K562 (cell line): ENCODE measurements at regions not wholly inside any gene's neighbourhood (a gene's known extent, or its start where the extent isn't known, plus 50 kb on each side); places are given as distances from the start of the nearest gene placed in this dataset.

Experiments
- ATAC-seq: fragments of 200-7000 bp; cut with Tn5 transposase; 3 replicates; pipeline ENCODE4 v1.9.1; 2020; ENCODE audit warnings: moderate library complexity
- BruUV-seq: library from RNA; stranded (reverse); fragments of 400-500 nt; replicated peaks from 2 replicates; lab custom pipeline; 2021; lab: Mats Ljungman, UMichigan
- CTCF ChIA-PET: fragments of 300-600 bp; formaldehyde crosslinking; extraction: SDS; loops from one replicate; lab custom pipeline; 2021; ENCODE audit warnings: low intra/inter-chr PET ratio; lab: Yijun Ruan, JAX
- POLR2A ChIA-PET: fragments of 300-600, 350-650 bp; sonication (Branson Sonifier 250); formaldehyde crosslinking; extraction: SDS; loops from one replicate; lab custom pipeline; 2021; ENCODE audit warnings: antibody characterized with exemption, inconsistent platforms; lab: Yijun Ruan, JAX
- DNase-seq, 4 experiments: peaks; one replicate each; pipeline versions ENCODE4 v3.0.0 to v3.0.0-alpha.2; 2011 to 2018; ENCODE audit warnings: low spot score in 3 of 4, mixed read lengths in 3 of 4; ENCODE audit errors: extremely low read depth in 1 of 4
- FAIRE-seq: peaks from 2 replicates; lab custom pipeline; 2011; peaks lifted over from hg19 to GRCh38; lab: Jason Lieb, UNC
- H2AFZ ChIP-seq: 2 replicates; pipeline ENCODE4 v1.6.0; 2011; ENCODE audit warnings: low read depth, low read length, control low read depth, inconsistent platforms
- H3K27ac ChIP-seq: fragments of 200-600 bp; 3 replicates; pipeline ENCODE4 v1.8.0; 2011; ENCODE audit warnings: low read depth, mild to moderate bottlenecking, control low read depth, inconsistent platforms, low read length, moderate library complexity, mixed read lengths; ENCODE audit errors: extremely low read depth
- H3K27me3 ChIP-seq, 2 experiments: fragments of 300-600 bp in 1 of 2; 2 replicates in 1 of 2; 3 replicates in 1 of 2; pipeline versions ENCODE4 v1.6.0 to v1.8.0; 2011; ENCODE audit warnings: inconsistent platforms in 2 of 2, low read length in 2 of 2, mild to moderate bottlenecking in 1 of 2, mixed read lengths in 1 of 2, moderate library complexity in 1 of 2; ENCODE audit not compliant: control insufficient read depth in 2 of 2, insufficient read depth in 2 of 2
- H3K36me3 ChIP-seq: fragments of 300-600 bp; 3 replicates; pipeline ENCODE4 v1.8.0; 2011; ENCODE audit warnings: mild to moderate bottlenecking, low read length, inconsistent platforms; ENCODE audit not compliant: control insufficient read depth, insufficient read depth
- H3K4me1 ChIP-seq, 2 experiments: fragments of 200-600 bp in 1 of 2; replicated peaks in 1 of 2; 2 replicates in 1 of 2; 3 replicates in 1 of 2; pipeline versions ENCODE4 v1.5.1 to v1.8.0; 2011; ENCODE audit warnings: inconsistent platforms in 2 of 2, low read length in 2 of 2, mild to moderate bottlenecking in 1 of 2, mixed read lengths in 1 of 2, moderate library complexity in 1 of 2; ENCODE audit not compliant: control insufficient read depth in 2 of 2, insufficient read depth in 2 of 2
- H3K4me2 ChIP-seq: 2 replicates; pipeline ENCODE4 v1.6.1; 2011; ENCODE audit warnings: low read length, control low read depth, inconsistent platforms, mixed read lengths; ENCODE audit not compliant: insufficient read depth
- H3K4me3 ChIP-seq: fragments of 200-600 bp; sonication (generic), shearing (Covaris generic); 2 replicates; pipeline ENCODE4 v1.5.1; 2016; ENCODE audit warnings: control low read depth, inconsistent platforms
- H3K79me2 ChIP-seq: fragments of 200-600 bp; 3 replicates; pipeline ENCODE4 v1.8.0; 2011; ENCODE audit warnings: low read length, inconsistent platforms; ENCODE audit not compliant: control insufficient read depth, insufficient read depth
- H3K9ac ChIP-seq, 2 experiments: 2 replicates each; pipeline versions ENCODE4 v1.6.0 to v1.6.1; 2011; ENCODE audit warnings: low read depth in 2 of 2, low read length in 2 of 2, control low read depth in 1 of 2, inconsistent platforms in 1 of 2, mild to moderate bottlenecking in 1 of 2, mixed read lengths in 1 of 2; ENCODE audit not compliant: insufficient read depth in 1 of 2
- H3K9me1 ChIP-seq: one replicate; pipeline ENCODE4 v1.6.0; 2011; ENCODE audit warnings: inconsistent platforms, mild to moderate bottlenecking, low read length, moderate library complexity; ENCODE audit not compliant: control insufficient read depth, insufficient read depth
- H3K9me3 ChIP-seq: replicated peaks from 2 replicates; pipeline ENCODE4 v1.5.1; 2011; ENCODE audit warnings: low read depth, low read length, inconsistent platforms; ENCODE audit not compliant: control insufficient read depth, insufficient read depth
- H4K20me1 ChIP-seq: replicated peaks from 2 replicates; pipeline ENCODE4 v1.6.1; 2011; ENCODE audit warnings: low read length, inconsistent platforms, mixed read lengths; ENCODE audit not compliant: control insufficient read depth, insufficient read depth
- HMBOX1 ChIP-seq: sonication (generic); IDR thresholded peaks from 2 replicates; pipeline ENCODE4 v1.6.1; 2016
- KLF1 ChIP-seq: fragments of 450-650 bp; IDR thresholded peaks from 2 replicates; pipeline ENCODE4 v1.6.1; 2016; ENCODE audit warnings: missing genetic modification characterization, missing compliant biosample characterization
- MIER1 ChIP-seq: fragments of 450-650 bp; IDR thresholded peaks from 2 replicates; pipeline ENCODE4 v1.6.1; 2016; ENCODE audit warnings: antibody characterized with exemption, mild to moderate bottlenecking, low read depth
- NFE2 ChIP-seq: IDR thresholded peaks from 2 replicates; pipeline ENCODE4 v1.6.1; 2014; ENCODE audit warnings: antibody characterized with exemption, low read depth
- RBBP5 ChIP-seq: fragments of 200-600 bp; sonication (generic); IDR thresholded peaks from 2 replicates; pipeline ENCODE4 v1.6.1; 2012; ENCODE audit warnings: borderline replicate concordance, mild to moderate bottlenecking, low read length, control low read depth, inconsistent platforms; ENCODE audit not compliant: insufficient read depth, poor library complexity, severe bottlenecking
- SMAD4 ChIP-seq: fragments of 250-450 bp; sonication (Bioruptor Pico); conservative IDR thresholded peaks from 2 replicates; pipeline ENCODE4 v1.8.0; 2021; ENCODE audit warnings: inconsistent platforms, mild to moderate bottlenecking, moderate library complexity
- SRSF9 ChIP-seq: fragments of 200-400 bp; formaldehyde crosslinking; IDR thresholded peaks from 2 replicates; pipeline ENCODE4 v1.6.1; 2017; ENCODE audit warnings: low read depth, low read length, borderline replicate concordance
- TFAM ChIP-seq: fragments of 250-450 bp; sonication (Bioruptor Pico); conservative IDR thresholded peaks from 2 replicates; pipeline ENCODE4 v1.5.0; 2021; ENCODE audit warnings: mild to moderate bottlenecking, moderate library complexity
- THAP12 ChIP-seq: fragments of 250-450 bp; sonication (Bioruptor Pico); IDR thresholded peaks from 2 replicates; pipeline ENCODE4 v1.9.0; 2021; ENCODE audit warnings: mild to moderate bottlenecking, inconsistent platforms
- THRB ChIP-seq: fragments of 450-650 bp; formaldehyde crosslinking; conservative IDR thresholded peaks from 2 replicates; pipeline ENCODE4 v1.4.0; 2022; ENCODE audit warnings: mild to moderate bottlenecking, missing genetic modification characterization
- ZNF696 ChIP-seq: fragments of 250-450 bp; sonication (Bioruptor Pico); conservative IDR thresholded peaks from 2 replicates; pipeline ENCODE4 v1.4.0; 2020; ENCODE audit warnings: mild to moderate bottlenecking, moderate library complexity
- ZNF764 ChIP-seq: fragments of 250-450 bp; sonication (Bioruptor Pico); IDR thresholded peaks from 2 replicates; pipeline ENCODE4 v1.4.0; 2020; ENCODE audit warnings: low read depth, mild to moderate bottlenecking, moderate library complexity
- WGBS: fragments of 100-300 bp; shearing (Covaris generic); methylation state at CpG from one replicate; pipeline ENCODE4 v1.1.6; 2016; ENCODE audit warnings: low coverage, mixed read lengths; ENCODE audit not compliant: insufficient coverage; ENCODE audit errors: missing lambda C conversion rate; 5-methylcytosine and 5-hydroxymethylcytosine counted together
- in situ Hi-C: fragments of 300-500 bp; cut with MboI; formaldehyde crosslinking; loops from 4 replicates; pipeline ENCODE4 v1.15.0; 2018; ENCODE audit warnings: inconsistent platforms, mixed read lengths
- intact Hi-C: fragments of 100-400 bp; cut with micrococcal nuclease; formaldehyde crosslinking; loops from 2 replicates; pipeline ENCODE4 v1.14.2; 2022

- no peak for ATAC-seq
- CTCF ChIA-PET: no interaction called here
- BruUV-seq: no TSS peak
- DNase-seq: no peak
- Histone ChIP-seq H3K4me1 (no peaks in the 10 kb centered on the region), H3K36me3 (no peaks in the 10 kb centered on the region), H3K9ac (no peak overlapping the region), H3K9me3 (no peaks in the 10 kb centered on the region), H3K27me3 (no peaks in the 10 kb centered on the region), H3K79me2 (no peaks in the 10 kb centered on the region), H3K4me3 (no peak overlapping the region), H3K4me2 (no peak overlapping the region), H2AFZ (no peak overlapping the region), H3K27ac (no peak overlapping the region), H3K9me1 (no peaks in the 10 kb centered on the region), H4K20me1 (no peaks in the 10 kb centered on the region)
- in situ Hi-C loops (no loop called here), intact Hi-C loops (no loop called here)
- WGBS: 0% methylated on average over 4 of the region's 4 CpGs
- POLR2A ChIA-PET: interaction anchor here (0.6 kb wide), 1 partner anchor 259 kb away, joined by 4 read pairs; no protein-coding TSS in a partner anchor
- FAIRE-seq: no peak
- no peak for TF ChIP-seq ZNF764 (CRISPR knock-in tag)
- no peak for TF ChIP-seq THAP12 (CRISPR knock-in tag)
- TF ChIP-seq THRB (CRISPR knock-in tag): no peak
- TF ChIP-seq NFE2: no peak
- no peak for TF ChIP-seq SMAD4
- no peak for TF ChIP-seq SRSF9
- no peak for TF ChIP-seq ZNF696
- no peak for TF ChIP-seq TFAM
- no peak for TF ChIP-seq RBBP5
- no peak for TF ChIP-seq MIER1
- no peak for TF ChIP-seq HMBOX1
- TF ChIP-seq KLF1 (tag): no peak
These were observed 167.8 kb upstream of the CCDC54 start for GRCh38 chr3:107209302-107209990.
